H1 (cell line): ENCODE measurements at regions not wholly inside any gene's neighbourhood (a gene's known extent, or its start where the extent isn't known, plus 50 kb on each side); places are given as distances from the start of the nearest gene placed in this dataset.

ENCODE experiments used
- CTCF ChIA-PET: fragments of 300-600 bp; sonication (Branson Sonifier 250); formaldehyde crosslinking; loops from one replicate; lab custom pipeline; 2021; ENCODE audit not compliant: partially characterized antibody; lab: Charles Lee
- POLR2A ChIA-PET: fragments of 300-600 bp; sonication (Branson Sonifier 250); formaldehyde crosslinking; loops from one replicate; lab custom pipeline; 2021; ENCODE audit warnings: inconsistent platforms; ENCODE audit not compliant: partially characterized antibody; lab: Charles Lee
- DNase-seq, 2 experiments: peaks; one replicate each; pipeline versions ENCODE4 v3.0.0 to v3.0.0-alpha.2; 2010 to 2022; ENCODE audit warnings: low spot score in 2 of 2, low read depth in 1 of 2, mixed read lengths in 1 of 2
- FAIRE-seq: peaks from 2 replicates; lab custom pipeline; 2011; peaks lifted over from hg19 to GRCh38; lab: Jason Lieb, UNC
- H2AFZ ChIP-seq: 2 replicates; pipeline ENCODE4 v1.8.1; 2012; ENCODE audit warnings: low read length, inconsistent platforms
- H2AK5ac ChIP-seq: 2 replicates; pipeline ENCODE4 v1.6.1; 2013; ENCODE audit warnings: low read depth, low read length
- H2BK120ac ChIP-seq: replicated peaks from 2 replicates; pipeline ENCODE3; 2013; ENCODE audit warnings: low read depth, low read length, inconsistent platforms
- H2BK12ac ChIP-seq: 2 replicates; pipeline ENCODE4 v1.6.1; 2013; ENCODE audit warnings: low read depth, low read length
- H2BK15ac ChIP-seq: 2 replicates; pipeline ENCODE4 v1.6.1; 2013; ENCODE audit warnings: low read length
- H2BK20ac ChIP-seq: 2 replicates; pipeline ENCODE4 v1.6.1; 2013; ENCODE audit warnings: low read length
- H2BK5ac ChIP-seq: 2 replicates; pipeline ENCODE4 v1.6.1; 2013; ENCODE audit warnings: low read depth, low read length
- H3K14ac ChIP-seq: 2 replicates; pipeline ENCODE4 v1.6.1; 2013; ENCODE audit warnings: inconsistent platforms; ENCODE audit not compliant: insufficient read length
- H3K18ac ChIP-seq: 2 replicates; pipeline ENCODE4 v1.6.1; 2013; ENCODE audit warnings: low read length; ENCODE audit errors: extremely low read depth
- H3K23ac ChIP-seq: 2 replicates; pipeline ENCODE4 v1.6.1; 2013; ENCODE audit warnings: inconsistent platforms; ENCODE audit not compliant: insufficient read length
- H3K23me2 ChIP-seq: 2 replicates; pipeline ENCODE4 v1.6.1; 2013; ENCODE audit warnings: low read depth, low read length
- H3K27ac ChIP-seq: 2 replicates; pipeline ENCODE4 v1.6.1; 2011; ENCODE audit warnings: low read depth, low read length, inconsistent platforms
- H3K27me3 ChIP-seq, 4 experiments: replicated peaks in 1 of 4; 1 replicate in 1 of 4; 2 replicates in 3 of 4; pipeline versions ENCODE4 v1.6.1 to v1.8.1; 2011 to 2013; ENCODE audit warnings: low read length in 3 of 4, mild to moderate bottlenecking in 3 of 4, inconsistent platforms in 2 of 4, mixed read lengths in 2 of 4, moderate library complexity in 1 of 4; ENCODE audit not compliant: control insufficient read depth in 3 of 4, insufficient read depth in 3 of 4; ENCODE audit errors: extremely low read depth in 1 of 4
- H3K36me3 ChIP-seq, 4 experiments: 2 replicates each; pipeline versions ENCODE4 v1.6.1 to v1.8.1; 2011 to 2013; ENCODE audit warnings: mild to moderate bottlenecking in 4 of 4, low read length in 3 of 4, moderate library complexity in 2 of 4, control low read depth in 1 of 4, inconsistent platforms in 1 of 4; ENCODE audit not compliant: insufficient read depth in 4 of 4, control insufficient read depth in 2 of 4
- H3K4ac ChIP-seq: replicated peaks from 2 replicates; pipeline ENCODE3; 2013; ENCODE audit warnings: low read length, low read depth, mixed read lengths, inconsistent platforms; ENCODE audit not compliant: insufficient read length
- H3K4me1 ChIP-seq, 4 experiments: replicated peaks in 1 of 4; 1 replicate in 1 of 4; 2 replicates in 3 of 4; pipeline versions ENCODE4 v1.6.1 to v1.8.1; 2011 to 2013; ENCODE audit warnings: low read length in 3 of 4, inconsistent platforms in 2 of 4, mixed read lengths in 1 of 4; ENCODE audit not compliant: insufficient read depth in 4 of 4, control insufficient read depth in 3 of 4
- H3K4me2 ChIP-seq, 2 experiments: 2 replicates each; pipeline versions ENCODE4 v1.6.1 to v1.8.1; 2011 to 2013; ENCODE audit warnings: low read depth in 2 of 2, low read length in 2 of 2, control low read depth in 1 of 2, inconsistent platforms in 1 of 2, mild to moderate bottlenecking in 1 of 2; ENCODE audit not compliant: insufficient read depth in 1 of 2
- H3K4me3 ChIP-seq, 4 experiments: fragments of 200-600, 300-600 bp in 1 of 4; sonication (generic), shearing (Covaris generic), sonication (Bioruptor Twin) in 1 of 4; 2 replicates each; pipeline versions ENCODE4 v1.5.1 to v1.8.1; 2011 to 2016; ENCODE audit warnings: low read length in 4 of 4, low read depth in 3 of 4, control low read depth in 2 of 4, inconsistent platforms in 2 of 4, mild to moderate bottlenecking in 2 of 4, mixed read lengths in 1 of 4, moderate library complexity in 1 of 4; ENCODE audit not compliant: insufficient read depth in 2 of 4; ENCODE audit errors: extremely low read depth in 1 of 4
- H3K56ac ChIP-seq: replicated peaks from 2 replicates; pipeline ENCODE3; 2013; ENCODE audit warnings: low read depth, mild to moderate bottlenecking, mixed read lengths, low read length, inconsistent platforms; ENCODE audit not compliant: insufficient read length
- H3K79me1 ChIP-seq: 2 replicates; pipeline ENCODE4 v1.6.1; 2013; ENCODE audit warnings: low read depth, low read length, control low read depth
- H3K79me2 ChIP-seq, 2 experiments: 2 replicates each; pipeline versions ENCODE4 v1.6.1 to v1.8.1; 2012 to 2013; ENCODE audit warnings: low read length in 2 of 2, mild to moderate bottlenecking in 2 of 2, inconsistent platforms in 1 of 2; ENCODE audit not compliant: insufficient read depth in 2 of 2, control insufficient read depth in 1 of 2
- H3K9ac ChIP-seq, 4 experiments: replicated peaks in 1 of 4; 1 replicate in 1 of 4; 2 replicates in 3 of 4; pipeline versions ENCODE4 v1.6.1 to v1.8.1; 2011 to 2013; ENCODE audit warnings: low read depth in 3 of 4, low read length in 3 of 4, control low read depth in 2 of 4, mild to moderate bottlenecking in 2 of 4, moderate library complexity in 2 of 4, inconsistent platforms in 1 of 4; ENCODE audit errors: extremely low read depth in 1 of 4
- H3K9me3 ChIP-seq, 2 experiments: 2 replicates each; pipeline versions ENCODE4 v1.6.1 to v1.8.1; 2012 to 2013; ENCODE audit warnings: mild to moderate bottlenecking in 2 of 2, moderate library complexity in 2 of 2, control low read depth in 1 of 2, inconsistent platforms in 1 of 2, low read depth in 1 of 2, low read length in 1 of 2, mixed read lengths in 1 of 2; ENCODE audit not compliant: insufficient read depth in 2 of 2
- H4K20me1 ChIP-seq, 2 experiments: replicated peaks in 1 of 2; 2 replicates each; pipeline versions ENCODE3 to v1.8.1; 2011 to 2013; ENCODE audit warnings: inconsistent platforms in 2 of 2, low read length in 2 of 2, mild to moderate bottlenecking in 1 of 2; ENCODE audit not compliant: insufficient read depth in 2 of 2, control insufficient read depth in 1 of 2
- H4K5ac ChIP-seq: 2 replicates; pipeline ENCODE4 v1.6.1; 2013; ENCODE audit warnings: low read length, low read depth, mixed read lengths, inconsistent platforms; ENCODE audit not compliant: insufficient read length
- H4K8ac ChIP-seq: 2 replicates; pipeline ENCODE4 v1.8.0; 2013; ENCODE audit warnings: mild to moderate bottlenecking, moderate library complexity, low read length, inconsistent platforms; ENCODE audit not compliant: insufficient read depth; ENCODE audit errors: extremely low read depth
- H4K91ac ChIP-seq: replicated peaks from 2 replicates; pipeline ENCODE3; 2013; ENCODE audit warnings: low read length, mixed read lengths, inconsistent platforms; ENCODE audit not compliant: insufficient read length
- ATF3 ChIP-seq: IDR thresholded peaks from 2 replicates; pipeline ENCODE4 v1.6.1; 2011; ENCODE audit warnings: low read depth, mild to moderate bottlenecking, low read length; ENCODE audit not compliant: insufficient read depth
- BCL11A ChIP-seq, 2 experiments: IDR thresholded peaks; one replicate each; pipeline ENCODE4 v1.6.1; 2011; ENCODE audit warnings: low read depth in 2 of 2, low read length in 2 of 2, mild to moderate bottlenecking in 2 of 2
- CHD2 ChIP-seq: IDR thresholded peaks from 2 replicates; pipeline ENCODE4 v1.6.1; 2012; ENCODE audit warnings: low read length, improper control_type of control experiment
- EP300 ChIP-seq, 2 experiments: IDR thresholded peaks; 1 replicate in 1 of 2; 2 replicates in 1 of 2; pipeline ENCODE4 v1.6.1; 2011 to 2012; ENCODE audit warnings: low read depth in 2 of 2, low read length in 2 of 2, mild to moderate bottlenecking in 2 of 2, borderline replicate concordance in 1 of 2, inconsistent platforms in 1 of 2, moderate library complexity in 1 of 2
- EZH2 ChIP-seq: fragments of 200-600 bp; sonication (generic); IDR thresholded peaks from 2 replicates; pipeline ENCODE4 v1.7.1; 2012; ENCODE audit warnings: low read depth, mild to moderate bottlenecking, moderate library complexity, low read length, inconsistent platforms; ENCODE audit not compliant: severe bottlenecking
- JUN ChIP-seq: IDR thresholded peaks from 2 replicates; pipeline ENCODE4 v1.6.1; 2011; ENCODE audit warnings: low read depth, mild to moderate bottlenecking, improper control_type of control experiment, low read length
- KDM4A ChIP-seq: IDR thresholded peaks from one replicate; pipeline ENCODE4 v1.7.1; 2012; ENCODE audit warnings: low read depth, mild to moderate bottlenecking, moderate library complexity, low read length, inconsistent platforms; ENCODE audit not compliant: severe bottlenecking
- MAFK ChIP-seq: IDR thresholded peaks from 2 replicates; pipeline ENCODE4 v1.6.1; 2012; ENCODE audit warnings: low read depth, mild to moderate bottlenecking, improper control_type of control experiment, low read length
- NRF1 ChIP-seq: IDR thresholded peaks from 2 replicates; pipeline ENCODE4 v1.6.1; 2011; ENCODE audit warnings: mild to moderate bottlenecking, low read depth, low read length, improper control_type of control experiment
- PHF8 ChIP-seq: fragments of 200-600 bp; sonication (generic); conservative IDR thresholded peaks from 2 replicates; pipeline ENCODE4 v1.7.1; 2012; ENCODE audit warnings: low read depth, mild to moderate bottlenecking, inconsistent platforms, low read length, moderate library complexity
- RBBP5 ChIP-seq: IDR thresholded peaks from 2 replicates; pipeline ENCODE4 v1.7.1; 2012; ENCODE audit warnings: low read depth, mild to moderate bottlenecking, inconsistent platforms, low read length, moderate library complexity, borderline replicate concordance
- ZNF274 ChIP-seq: IDR thresholded peaks from 2 replicates; pipeline ENCODE4 v1.7.0; 2012; ENCODE audit warnings: low read length, borderline replicate concordance; ENCODE audit errors: extremely low read depth
- WGBS, 2 experiments: shearing (Covaris generic) in 1 of 2; methylation state at CpG; one replicate each; pipeline versions ENCODE4 v1.1.6 to v1.1.7; 2013 to 2015; ENCODE audit warnings: low lambda C conversion rate in 2 of 2, mixed read lengths in 2 of 2, inconsistent platforms in 1 of 2, low coverage in 1 of 2, missing lambda C conversion rate in 1 of 2; ENCODE audit not compliant: insufficient replicate concordance in 2 of 2, insufficient coverage in 1 of 2, insufficient read length in 1 of 2; ENCODE audit errors: extremely low coverage in 1 of 2, missing lambda C conversion rate in 1 of 2; 5-methylcytosine and 5-hydroxymethylcytosine counted together

DNA sequence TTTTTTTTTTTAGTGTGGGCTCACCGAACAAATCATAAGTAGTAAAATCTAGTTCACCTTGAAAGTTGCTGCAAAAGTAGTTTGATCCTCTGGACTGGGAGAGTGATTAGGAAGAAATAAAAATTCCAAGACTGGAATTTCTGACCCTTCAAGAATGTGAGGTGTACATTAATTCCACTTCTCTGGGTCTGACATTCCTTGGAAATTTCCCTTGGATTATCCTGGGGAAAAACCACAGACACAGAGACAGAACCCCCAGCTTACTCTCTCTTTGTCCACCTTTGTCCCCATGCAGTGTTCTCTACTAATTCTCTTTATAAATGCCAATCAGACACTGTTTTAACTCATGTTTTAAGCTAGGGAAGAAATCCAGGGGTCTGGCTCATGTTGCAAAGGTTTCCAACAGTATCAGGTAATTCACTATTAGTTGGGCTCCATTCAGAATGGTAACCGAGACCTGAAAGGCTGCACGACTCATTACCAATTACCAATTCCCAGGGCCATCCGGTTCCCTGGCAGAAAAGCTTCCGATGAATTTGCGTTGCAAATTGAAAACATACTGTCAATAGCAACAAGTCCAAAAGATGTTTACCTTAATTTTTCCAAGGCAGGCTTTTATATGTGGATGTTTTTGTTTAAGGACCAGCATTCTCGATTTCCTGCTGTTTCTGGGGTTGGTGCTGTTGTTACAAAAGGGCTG, 86.3 kb downstream of the BAMBI start:
- H3K18ac ChIP-seq, result no peak overlapping the region
- peaks cover 0 to 9% (median 7%) of the 10 kb centered on the region in 4 experiments; a peak in 4 of 7 replicates for H3K4me1 ChIP-seq
- H3K4me2 ChIP-seq, result no peak overlapping the region; a peak in 1 of 4 replicates
- no peaks in the 10 kb centered on the region for H4K20me1 ChIP-seq
- H3K79me2 ChIP-seq, result no peaks in the 10 kb centered on the region
- 65% methylated on average over 7 of the region's 7 CpGs; no CpG with 5 or more reads in 1 of the 2 experiments for WGBS, 2 experiments
- peaks cover 0 to 4% of the 10 kb centered on the region in 2 experiments; a peak in 1 of 4 replicates for H3K9me3 ChIP-seq
- H2AK5ac ChIP-seq, result no peak overlapping the region
- H4K8ac ChIP-seq, result no peak overlapping the region
- H3K56ac ChIP-seq, result no peak overlapping the region
- H3K23me2 ChIP-seq, result no peaks in the 10 kb centered on the region
- no peak overlapping the region for H2BK20ac ChIP-seq
- H4K91ac ChIP-seq, result no peak overlapping the region
- no peak overlapping the region for H3K9ac ChIP-seq
- ChIA-PET CTCF (interaction anchor here (0.7 kb wide), 1 partner anchor 108 kb away, joined by 3 read pairs; no protein-coding TSS in a partner anchor), POLR2A (no interaction called here)
- no peak overlapping the region for H2BK120ac ChIP-seq
- no peak overlapping the region for H2BK5ac ChIP-seq
- H3K36me3 ChIP-seq, result no peaks in the 10 kb centered on the region
- TF ChIP-seq ATF3, result no peak
- no peak for TF ChIP-seq NRF1
- TF ChIP-seq RBBP5, result no peak
- TF ChIP-seq EZH2, result no peak
- TF ChIP-seq KDM4A, result no peak
- TF ChIP-seq CHD2, result no peak
- no peak for TF ChIP-seq EP300 (IDR thresholded peaks at IDR 0.05; ENCODE audit: borderline replicate concordance in 1 of 2, low read depth in 2 of 2, low read length in 2 of 2)
- no peak for TF ChIP-seq BCL11A (IDR thresholded peaks at IDR 0.05; ENCODE audit: low read depth in 2 of 2, low read length in 2 of 2)
- no peak for TF ChIP-seq PHF8
- TF ChIP-seq JUN, result no peak
- no peak for TF ChIP-seq ZNF274
- TF ChIP-seq MAFK, result no peak
- no peak overlapping the region for H3K23ac ChIP-seq
- H2BK15ac ChIP-seq, result no peak overlapping the region
- H4K5ac ChIP-seq, result no peak overlapping the region
- DNase-seq (no peak), FAIRE-seq (no peak)
- no peak overlapping the region for H3K4ac ChIP-seq
- H3K27ac ChIP-seq, result no peak overlapping the region
- H3K27me3 ChIP-seq, result peaks cover 0 to 1% (median 0%) of the 10 kb centered on the region in 4 experiments; a peak in 1 of 7 replicates
- no peak overlapping the region for H2AFZ ChIP-seq
- no peak overlapping the region for H3K4me3 ChIP-seq
- no peaks in the 10 kb centered on the region for H3K79me1 ChIP-seq
- no peak overlapping the region for H3K14ac ChIP-seq
- no peak overlapping the region for H2BK12ac ChIP-seq
